Keratinocyte (primary cell): ENCODE measurements at regions not wholly inside any gene's neighbourhood (a gene's known extent, or its start where the extent isn't known, plus 50 kb on each side); places are given as distances from the start of the nearest gene placed in this dataset.

ENCODE experiments used
- DNase-seq: peaks from one replicate; pipeline ENCODE4 v3.0.0-alpha.2; 2011; ENCODE audit warnings: low read depth, missing footprints, low spot score
- FAIRE-seq: peaks from 2 replicates; lab custom pipeline; 2011; peaks lifted over from hg19 to GRCh38; lab: Jason Lieb, UNC
- H2AFZ ChIP-seq: 2 replicates; pipeline ENCODE4 v1.6.0; 2012; ENCODE audit warnings: low read length, control low read depth, inconsistent platforms; ENCODE audit not compliant: control insufficient read depth
- H3K27ac ChIP-seq: 2 replicates; pipeline ENCODE4 v1.5.1; 2011; ENCODE audit warnings: low read length; ENCODE audit not compliant: control insufficient read depth, insufficient read depth
- H3K27me3 ChIP-seq: 3 replicates; pipeline ENCODE4 v1.6.0; 2011; ENCODE audit warnings: low read length; ENCODE audit not compliant: control insufficient read depth, insufficient read depth; ENCODE audit errors: extremely low read depth
- H3K36me3 ChIP-seq, 2 experiments: 2 replicates in 1 of 2; 3 replicates in 1 of 2; pipeline ENCODE4 v1.5.1; 2011; ENCODE audit warnings: low read length in 2 of 2, mild to moderate bottlenecking in 1 of 2; ENCODE audit not compliant: control insufficient read depth in 2 of 2, insufficient read depth in 2 of 2; ENCODE audit errors: extremely low read depth in 1 of 2
- H3K4me1 ChIP-seq: 3 replicates; pipeline ENCODE4 v1.5.1; 2011; ENCODE audit warnings: low read length; ENCODE audit not compliant: control insufficient read depth, insufficient read depth; ENCODE audit errors: extremely low read depth
- H3K4me2 ChIP-seq: 3 replicates; pipeline ENCODE4 v1.6.0; 2011; ENCODE audit warnings: low read depth, low read length; ENCODE audit not compliant: control insufficient read depth, insufficient read depth; ENCODE audit errors: extremely low read depth
- H3K4me3 ChIP-seq, 3 experiments: fragments of 200-600 bp in 1 of 3; sonication (generic) in 1 of 3; 2 replicates in 2 of 3; 3 replicates in 1 of 3; pipeline ENCODE4 v1.5.1; 2011 to 2016; ENCODE audit warnings: low read length in 3 of 3, mild to moderate bottlenecking in 3 of 3, control low read depth in 2 of 3, inconsistent platforms in 1 of 3, low read depth in 1 of 3, mixed read lengths in 1 of 3, mixed run types in 1 of 3, moderate library complexity in 1 of 3; ENCODE audit not compliant: control insufficient read depth in 2 of 3, insufficient read depth in 2 of 3; ENCODE audit errors: extremely low read depth in 1 of 3
- H3K79me2 ChIP-seq: 2 replicates; pipeline ENCODE4 v1.6.0; 2012; ENCODE audit warnings: low read length; ENCODE audit not compliant: control insufficient read depth, insufficient read depth
- H3K9ac ChIP-seq: 3 replicates; pipeline ENCODE4 v1.6.0; 2011; ENCODE audit warnings: low read length; ENCODE audit not compliant: control insufficient read depth, insufficient read depth; ENCODE audit errors: extremely low read depth
- H3K9me1 ChIP-seq: 3 replicates; pipeline ENCODE4 v1.6.0; 2011; ENCODE audit warnings: low read length; ENCODE audit not compliant: control insufficient read depth, insufficient read depth; ENCODE audit errors: extremely low read depth
- H3K9me3 ChIP-seq: 2 replicates; pipeline ENCODE4 v1.5.1; 2012; ENCODE audit warnings: low read depth, low read length; ENCODE audit not compliant: control insufficient read depth
- H4K20me1 ChIP-seq: 3 replicates; pipeline ENCODE4 v1.6.0; 2011; ENCODE audit warnings: low read length; ENCODE audit not compliant: control insufficient read depth, insufficient read depth; ENCODE audit errors: extremely low read depth
- EZH2 ChIP-seq: IDR thresholded peaks from one replicate; pipeline ENCODE4 v1.6.1; 2012; ENCODE audit warnings: inconsistent platforms, mild to moderate bottlenecking, low read length, moderate library complexity
- dilution Hi-C: fragments of 300-500 bp; cut with MboI; formaldehyde crosslinking; loops from one replicate; pipeline ENCODE4 v1.7.0; 2020; ENCODE audit warnings: low sequenced_read_pairs; ENCODE audit not compliant: extremely low pct_ligation_motif_present
- TF ChIP-seq, protein P1 (sequence below), 3 experiments: IDR thresholded peaks in 1 of 3; conservative IDR thresholded peaks in 1 of 3; optimal IDR thresholded peaks in 1 of 3; 2 replicates in 2 of 3; 3 replicates in 1 of 3; pipeline versions ENCODE3 to v1.5.1; 2011; ENCODE audit warnings: low read length in 3 of 3, mild to moderate bottlenecking in 3 of 3, moderate library complexity in 2 of 3, control low read depth in 1 of 3, inconsistent platforms in 1 of 3; ENCODE audit not compliant: insufficient read depth in 2 of 3; ENCODE audit errors: extremely low read depth in 1 of 3

DNA sequence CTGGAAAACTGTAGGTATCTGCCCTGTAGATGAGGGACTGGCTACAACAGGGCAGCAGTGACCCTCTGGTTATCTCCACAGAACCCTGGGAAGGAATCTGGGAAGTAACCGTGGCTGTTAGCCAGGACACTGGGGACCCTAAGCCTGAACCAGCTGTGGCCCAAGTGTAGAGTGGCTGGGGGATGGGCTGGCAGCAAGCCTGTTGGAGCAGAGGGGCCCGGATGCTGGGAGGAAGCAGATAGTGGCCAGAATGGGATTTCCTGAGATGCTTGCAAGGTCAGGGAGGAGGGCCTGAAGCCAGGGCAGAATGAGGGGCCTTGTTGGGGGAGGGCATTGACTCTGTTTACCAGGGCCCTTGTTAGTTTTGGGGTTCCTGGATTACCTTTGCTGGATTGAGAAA, 161.0 kb upstream of the EOLA2 start:
- Histone ChIP-seq H3K27me3 (no peaks in the 10 kb centered on the region), H3K9me1 (no peaks in the 10 kb centered on the region), H3K4me3 (no peak overlapping the region), H3K36me3 (no peaks in the 10 kb centered on the region), H4K20me1 (no peaks in the 10 kb centered on the region), H3K9ac (no peak overlapping the region), H2AFZ (no peak overlapping the region), H3K9me3 (no peaks in the 10 kb centered on the region), H3K79me2 (no peaks in the 10 kb centered on the region), H3K4me2 (no peak overlapping the region), H3K4me1 (no peaks in the 10 kb centered on the region), H3K27ac (no peak overlapping the region)
- FAIRE-seq (no peak), DNase-seq (no peak)
- TF ChIP-seq, protein P1, sequence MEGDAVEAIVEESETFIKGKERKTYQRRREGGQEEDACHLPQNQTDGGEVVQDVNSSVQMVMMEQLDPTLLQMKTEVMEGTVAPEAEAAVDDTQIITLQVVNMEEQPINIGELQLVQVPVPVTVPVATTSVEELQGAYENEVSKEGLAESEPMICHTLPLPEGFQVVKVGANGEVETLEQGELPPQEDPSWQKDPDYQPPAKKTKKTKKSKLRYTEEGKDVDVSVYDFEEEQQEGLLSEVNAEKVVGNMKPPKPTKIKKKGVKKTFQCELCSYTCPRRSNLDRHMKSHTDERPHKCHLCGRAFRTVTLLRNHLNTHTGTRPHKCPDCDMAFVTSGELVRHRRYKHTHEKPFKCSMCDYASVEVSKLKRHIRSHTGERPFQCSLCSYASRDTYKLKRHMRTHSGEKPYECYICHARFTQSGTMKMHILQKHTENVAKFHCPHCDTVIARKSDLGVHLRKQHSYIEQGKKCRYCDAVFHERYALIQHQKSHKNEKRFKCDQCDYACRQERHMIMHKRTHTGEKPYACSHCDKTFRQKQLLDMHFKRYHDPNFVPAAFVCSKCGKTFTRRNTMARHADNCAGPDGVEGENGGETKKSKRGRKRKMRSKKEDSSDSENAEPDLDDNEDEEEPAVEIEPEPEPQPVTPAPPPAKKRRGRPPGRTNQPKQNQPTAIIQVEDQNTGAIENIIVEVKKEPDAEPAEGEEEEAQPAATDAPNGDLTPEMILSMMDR (optimal IDR thresholded peaks at IDR 0.05 in 1 of 3, IDR thresholded peaks at IDR 0.05 in 1 of 3, conservative IDR thresholded peaks at IDR 0.05 in 1 of 3; ENCODE audit: extremely low read depth in 1 of 3, insufficient read depth in 2 of 3, low read length in 3 of 3) = no peak
- no peak for TF ChIP-seq EZH2
- dilution Hi-C loops = no loop called here

DNA sequence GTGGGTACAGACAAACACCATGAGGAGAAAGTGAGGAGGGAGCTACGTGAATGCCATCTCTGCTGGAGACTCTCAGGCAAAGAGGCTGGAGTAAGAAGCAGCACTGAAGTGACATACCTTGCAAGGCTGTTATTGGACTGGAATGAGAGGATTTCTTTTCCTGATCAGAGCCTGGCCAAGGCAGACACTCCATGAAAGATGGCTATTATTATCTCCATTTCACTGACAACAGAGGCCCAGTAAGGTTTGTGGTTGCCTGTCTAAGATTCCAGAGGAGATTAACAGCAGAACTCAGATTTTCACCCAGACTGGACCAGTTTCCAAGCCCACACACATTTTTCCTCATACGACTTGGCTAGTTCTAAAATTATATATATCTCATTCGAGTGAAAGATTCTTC, 162.0 kb upstream of the EOLA2 start:
- Histone ChIP-seq H3K9me1 (no peaks in the 10 kb centered on the region), H3K27me3 (no peaks in the 10 kb centered on the region), H3K4me2 (no peak overlapping the region), H3K4me1 (no peaks in the 10 kb centered on the region), H3K4me3 (no peak overlapping the region), H4K20me1 (no peaks in the 10 kb centered on the region), H3K27ac (no peak overlapping the region), H3K36me3 (no peaks in the 10 kb centered on the region), H3K9ac (no peak overlapping the region), H2AFZ (no peak overlapping the region), H3K79me2 (no peaks in the 10 kb centered on the region), H3K9me3 (no peaks in the 10 kb centered on the region)
- TF ChIP-seq, protein P1 (optimal IDR thresholded peaks at IDR 0.05 in 1 of 3, IDR thresholded peaks at IDR 0.05 in 1 of 3, conservative IDR thresholded peaks at IDR 0.05 in 1 of 3; ENCODE audit: extremely low read depth in 1 of 3, insufficient read depth in 2 of 3, low read length in 3 of 3) = no peak
- TF ChIP-seq EZH2 = no peak
- no peak for DNase-seq
- no peak for FAIRE-seq
- dilution Hi-C loops = no loop called here
